Stimulated activated CD8-positive, alpha-beta memory T cell treated with anti-CD3 and anti-CD28 coated beads, Interleukin-15, amount 100 ng/mL, for 48 hours (primary cell): ENCODE measurements at regions not wholly inside any gene's neighbourhood (a gene's known extent, or its start where the extent isn't known, plus 50 kb on each side); places are given as distances from the start of the nearest gene placed in this dataset.

ENCODE experiments used
- DNase-seq, 2 donors: peaks; one replicate each; pipeline ENCODE4 v3.0.0-alpha.2; 2020; ENCODE audit warnings: low read depth in 2 of 2

DNA sequence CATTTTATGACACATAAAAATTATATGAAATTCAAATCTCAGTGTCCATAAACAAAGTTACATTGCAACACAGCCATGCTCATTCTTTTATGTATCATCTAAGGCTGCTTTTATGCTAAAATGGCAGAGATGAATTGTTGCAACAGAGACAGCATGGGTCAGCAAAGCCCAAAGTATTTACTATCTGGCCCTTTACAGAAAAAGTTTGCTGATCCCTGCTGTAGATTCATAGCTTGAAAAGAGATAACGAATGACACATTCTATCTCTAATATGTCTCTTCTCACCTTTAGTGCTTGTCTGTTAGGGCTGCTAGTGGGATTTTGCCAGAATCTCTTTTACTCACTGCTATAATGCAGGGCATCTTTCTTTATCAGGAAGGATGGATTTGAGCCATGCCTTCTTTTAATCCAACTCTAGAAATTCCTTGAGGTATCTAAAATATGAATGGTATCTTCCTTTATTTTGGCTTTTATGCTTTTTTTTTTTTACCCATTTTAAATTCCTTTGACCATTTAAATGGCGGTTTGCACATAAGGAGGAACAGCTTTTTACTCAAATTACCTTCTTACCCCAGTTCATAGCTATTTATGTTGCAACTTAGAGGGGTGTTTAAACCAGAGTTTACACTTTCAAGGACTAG lies 598.2 kb downstream of the PLPP3 start:
- no peak for DNase-seq

DNA sequence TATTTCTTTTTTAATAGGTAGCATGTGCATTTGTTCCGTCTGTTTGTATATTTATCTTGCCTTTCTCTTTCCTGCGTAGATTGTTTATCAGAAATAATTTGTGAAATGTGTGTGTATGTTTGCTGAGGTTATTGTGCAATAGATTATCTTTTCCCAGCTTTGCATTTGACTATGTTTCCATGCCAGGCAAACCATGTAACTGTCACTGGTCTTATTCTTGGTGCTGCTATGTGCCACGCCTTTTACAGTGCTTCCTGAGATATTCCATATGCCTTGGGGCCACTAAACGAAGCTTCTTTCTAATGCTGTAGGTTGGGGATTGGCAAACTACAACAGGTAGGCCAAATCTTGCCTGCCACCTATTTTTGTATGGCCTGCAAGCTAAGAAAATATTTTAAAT lies 598.8 kb downstream of the PLPP3 start:
- no peak for DNase-seq

DNA sequence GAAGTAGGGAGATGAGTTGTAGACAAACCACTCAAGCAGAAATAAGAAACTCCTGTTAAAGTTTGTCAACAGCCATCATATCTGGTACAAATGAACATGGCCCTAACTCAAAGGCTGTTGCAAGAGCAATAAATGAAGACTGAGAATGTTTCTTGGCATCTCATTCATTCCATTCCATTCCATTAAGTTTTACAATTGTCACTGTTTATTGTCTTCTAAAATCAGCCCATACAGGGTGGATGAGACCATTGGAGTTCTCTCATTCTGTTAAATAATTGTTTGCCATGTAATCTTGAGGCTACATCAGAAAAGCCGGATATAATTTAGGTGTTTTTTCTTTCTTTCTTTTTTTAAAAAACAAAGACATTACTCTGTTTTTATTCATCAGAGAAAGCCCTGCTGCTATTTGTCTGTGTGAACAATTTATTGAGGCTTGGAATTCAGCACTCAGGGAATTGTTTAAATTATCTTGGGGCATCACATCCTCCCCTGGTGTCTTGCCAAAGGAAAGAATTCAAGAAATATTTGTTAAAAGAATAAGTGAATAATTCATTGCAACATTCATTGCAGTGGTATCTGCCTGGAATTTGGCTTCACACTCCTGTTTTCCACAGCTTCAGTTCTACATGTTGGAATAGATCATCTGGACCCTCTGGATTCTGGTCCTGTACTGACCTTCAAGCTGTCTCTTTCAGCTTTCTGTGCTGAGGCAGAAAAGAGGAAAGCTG lies 604.5 kb downstream of the PLPP3 start:
- no peak for DNase-seq

DNA sequence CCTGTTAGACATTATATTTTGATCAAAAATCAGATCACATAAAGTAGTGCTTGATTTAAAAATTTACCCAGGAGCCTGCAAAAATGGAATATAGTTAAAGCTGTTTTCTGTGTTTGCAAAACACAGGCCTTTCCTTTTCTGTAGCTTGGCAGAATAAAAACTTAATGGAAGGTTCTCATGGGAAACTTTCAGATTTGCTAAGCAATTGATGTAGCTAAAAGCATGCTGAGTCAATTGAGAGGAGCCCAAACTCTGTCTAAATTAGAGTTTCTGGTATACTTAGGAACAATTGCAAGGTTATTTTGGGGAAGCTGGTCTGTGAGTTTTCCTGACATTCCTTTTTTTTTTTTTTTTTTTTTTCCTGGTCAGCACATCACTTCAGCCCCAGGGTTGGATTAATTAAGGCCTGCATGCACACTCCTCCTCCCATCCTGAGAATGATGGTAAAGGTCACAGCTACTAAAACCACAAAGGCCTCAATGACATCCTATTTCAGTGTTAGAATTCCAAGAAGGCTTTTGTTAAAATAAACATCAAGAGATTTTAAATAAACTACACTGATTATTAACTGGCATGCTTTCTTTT lies 608.7 kb downstream of the PLPP3 start:
- DNase-seq: no peak

DNA sequence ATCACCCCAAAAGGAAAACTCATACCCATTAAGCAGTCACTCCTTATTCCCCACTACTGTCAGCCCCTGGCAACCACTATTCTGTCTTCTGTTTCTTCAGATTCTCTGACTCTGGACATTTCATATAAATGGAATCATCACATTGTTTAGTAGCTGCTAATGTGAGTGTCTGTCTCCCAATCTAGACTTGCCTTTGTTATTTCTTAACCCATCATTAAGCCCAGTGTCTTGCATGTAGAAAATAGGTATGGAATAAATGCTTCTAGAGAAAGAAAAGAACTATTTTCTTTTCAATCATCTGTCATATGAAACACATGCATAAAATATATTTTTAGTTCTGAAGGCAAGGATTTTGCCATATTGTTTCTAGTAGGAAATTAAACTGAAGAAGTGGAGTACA lies 610.0 kb downstream of the PLPP3 start:
- DNase-seq: no peak

DNA sequence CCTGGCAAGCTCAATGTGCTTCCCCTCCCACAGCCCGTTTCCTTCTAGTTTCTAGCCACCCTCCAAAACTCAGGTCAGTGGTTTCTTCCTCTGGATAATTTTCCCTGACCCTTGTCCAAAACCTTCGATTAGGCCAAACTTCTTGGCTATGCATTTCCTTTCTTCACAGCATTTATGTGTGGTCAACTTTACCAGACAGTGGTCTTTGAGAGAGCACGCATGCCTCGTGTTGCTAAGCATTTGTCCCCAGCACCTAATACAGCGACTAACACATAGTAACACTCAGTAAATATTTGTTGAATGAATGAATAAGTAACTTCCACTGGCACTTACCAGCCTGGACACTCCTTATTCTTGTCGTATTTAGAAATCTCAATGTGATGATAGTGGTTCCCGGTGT lies 610.7 kb downstream of the PLPP3 start:
- DNase-seq: no peak

DNA sequence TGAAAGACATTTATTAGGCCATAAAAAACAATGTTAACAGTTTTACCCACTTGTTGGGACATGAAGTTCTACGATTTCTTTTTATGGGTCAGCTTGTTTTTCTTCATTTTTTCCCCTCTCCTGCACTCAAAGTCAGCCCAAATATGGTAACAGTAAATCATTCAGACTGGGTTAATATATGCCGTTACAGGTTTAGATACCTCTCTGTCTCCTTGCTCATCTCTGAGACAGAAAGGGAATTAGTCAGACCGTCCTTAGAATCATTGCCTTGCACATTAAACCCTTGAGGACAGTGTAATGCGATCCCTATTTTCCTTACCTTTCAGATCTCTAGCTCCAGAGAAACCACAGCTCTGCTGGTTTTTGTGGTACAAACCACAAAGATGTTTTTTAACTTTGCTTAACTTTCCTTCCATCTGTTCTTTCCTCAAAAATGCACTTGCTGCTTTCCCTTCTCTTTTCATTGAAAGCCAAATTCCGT lies 613.3 kb downstream of the PLPP3 start:
- no peak for DNase-seq

DNA sequence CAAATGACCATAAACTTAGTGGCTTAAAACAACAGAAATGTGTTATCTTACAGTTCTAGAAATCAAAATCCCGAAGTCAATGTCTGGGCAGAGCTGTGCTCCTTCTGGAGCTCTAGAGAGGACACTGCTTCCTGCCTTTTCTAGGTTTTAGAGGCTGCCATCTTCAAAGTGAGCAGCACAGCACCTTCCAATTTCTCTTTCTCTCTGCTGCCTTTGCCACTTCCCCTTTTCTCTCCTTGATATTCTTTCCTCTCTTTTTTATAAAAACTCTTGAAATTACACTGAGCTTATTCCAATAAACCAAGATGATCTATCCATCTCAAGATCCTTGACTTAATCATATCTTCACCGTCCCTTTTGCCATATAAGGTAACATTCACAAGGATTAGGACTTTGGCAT lies 616.9 kb downstream of the PLPP3 start:
- no peak for DNase-seq

DNA sequence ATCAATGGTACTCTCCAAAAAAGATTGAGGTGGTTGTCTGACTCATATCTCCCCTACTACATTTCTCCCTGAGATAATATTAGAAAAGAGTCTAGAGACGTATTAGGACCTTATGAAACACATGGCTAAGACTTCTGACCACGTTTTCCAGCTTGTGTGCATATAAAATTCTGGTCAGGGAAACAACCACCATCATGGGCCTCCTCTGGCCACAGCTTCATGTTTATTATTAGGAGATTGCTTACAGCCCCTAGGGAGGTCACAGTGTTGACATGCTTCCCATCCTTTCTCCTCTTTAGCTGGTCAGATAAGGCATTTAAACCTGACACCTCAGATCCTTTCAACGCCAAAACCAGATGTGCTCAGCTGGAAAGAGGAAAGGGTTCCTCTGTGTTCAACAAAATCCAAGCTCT lies 620.2 kb downstream of the PLPP3 start:
- no peak for DNase-seq

DNA sequence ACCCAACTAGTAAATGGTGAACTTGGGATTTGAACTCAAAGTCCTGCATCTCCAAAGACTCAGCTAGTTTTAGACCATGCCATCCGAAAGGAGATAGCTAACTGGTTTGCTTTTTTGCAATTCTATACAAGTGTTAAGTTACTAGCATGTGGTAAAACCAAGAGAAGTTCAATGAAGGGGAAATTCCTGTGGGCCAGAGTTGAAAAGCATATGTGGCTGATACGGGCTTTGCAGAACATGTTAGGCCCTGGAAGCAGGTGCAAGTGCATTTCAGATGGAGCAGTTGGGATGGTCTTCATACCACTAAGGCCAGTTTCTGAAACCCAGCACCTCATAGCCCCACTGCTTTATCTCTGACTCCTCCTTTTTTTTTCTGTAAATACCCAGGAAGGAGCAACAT lies 620.9 kb downstream of the PLPP3 start:
- DNase-seq: no peak

DNA sequence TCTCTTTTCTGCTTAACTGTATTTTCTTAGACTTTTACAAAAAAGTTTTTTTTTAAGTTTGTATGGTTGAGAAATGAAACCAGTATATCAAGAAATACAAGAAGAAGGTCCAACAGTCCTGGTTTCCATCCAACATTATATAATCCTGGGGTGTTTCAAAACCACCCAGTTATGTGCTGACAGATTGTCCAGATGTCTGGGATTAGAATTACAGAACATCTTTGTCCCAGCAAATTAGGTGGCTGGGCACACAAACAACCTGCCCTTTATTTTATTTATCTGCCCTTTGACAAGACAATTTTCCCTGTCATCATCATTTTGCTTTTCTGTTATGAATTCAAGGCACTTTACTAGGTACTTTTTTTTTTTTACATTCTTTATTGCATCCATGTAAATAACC lies 622.1 kb downstream of the PLPP3 start:
- no peak for DNase-seq

DNA sequence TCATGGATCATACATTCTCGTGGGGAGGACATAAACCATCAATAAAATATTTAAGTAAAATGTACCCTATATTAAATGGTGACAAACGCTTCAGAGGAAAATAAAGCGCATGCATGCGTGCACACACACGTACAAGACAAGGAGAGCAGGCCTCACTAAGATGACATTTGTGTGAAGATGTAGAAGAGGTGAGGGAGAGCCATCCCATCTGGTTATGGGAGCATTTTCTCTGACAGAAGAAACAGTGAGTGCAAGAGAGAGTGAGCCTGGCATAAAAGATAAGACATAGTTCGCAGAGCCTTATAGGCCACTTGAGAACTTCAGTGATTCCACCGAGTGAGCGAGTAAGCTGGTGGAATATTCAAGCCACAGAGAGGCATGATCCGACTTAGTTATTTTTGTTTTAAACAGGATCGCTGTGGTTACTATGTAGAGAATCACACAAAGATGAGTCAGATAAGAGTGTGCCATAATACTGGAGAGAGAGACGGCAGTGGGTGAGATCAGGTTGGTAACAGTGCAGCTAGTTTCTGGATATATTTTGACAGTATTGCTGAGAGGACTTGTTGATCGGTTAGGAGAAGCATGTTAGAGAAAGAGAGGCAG lies 624.2 kb downstream of the PLPP3 start:
- no peak for DNase-seq

DNA sequence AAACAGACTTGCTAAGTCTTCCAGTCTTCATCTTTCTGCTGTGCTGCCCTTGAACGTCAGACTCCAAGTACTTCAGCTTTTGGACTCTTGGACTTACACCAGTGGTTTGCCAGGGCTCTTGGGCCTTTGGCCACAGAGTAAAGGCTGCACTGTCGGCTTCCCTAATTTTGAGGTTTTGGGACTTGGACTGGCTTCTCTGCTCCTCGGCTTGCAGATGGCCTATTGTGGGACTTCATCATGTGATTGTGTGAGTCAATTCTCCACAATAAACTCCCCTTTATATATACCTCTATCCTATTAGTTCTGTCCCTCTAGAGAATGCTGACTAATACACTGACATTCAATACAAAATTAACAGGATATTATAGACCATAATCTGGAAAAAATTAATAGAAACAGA lies 628.1 kb downstream of the PLPP3 start:
- DNase-seq: no peak

DNA sequence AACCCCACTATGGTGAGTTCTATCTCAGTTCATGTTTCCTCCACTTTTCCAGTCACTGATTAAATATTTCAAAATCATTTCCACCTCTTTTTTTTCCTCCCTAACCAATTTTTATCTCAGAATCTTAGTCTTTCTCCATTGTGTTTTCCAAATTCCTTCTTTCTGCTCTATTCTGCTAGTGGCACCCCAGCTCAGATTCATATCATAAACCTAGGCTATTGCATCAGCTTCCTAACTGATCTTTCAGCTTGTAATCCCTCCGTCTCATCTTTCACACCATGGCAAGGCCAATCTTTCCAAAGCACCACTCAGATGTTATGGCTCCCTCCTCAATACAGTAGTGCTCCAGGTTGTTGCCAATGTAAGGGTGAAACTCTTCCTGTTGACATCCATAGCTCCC lies 631.9 kb downstream of the PLPP3 start:
- DNase-seq: no peak

DNA sequence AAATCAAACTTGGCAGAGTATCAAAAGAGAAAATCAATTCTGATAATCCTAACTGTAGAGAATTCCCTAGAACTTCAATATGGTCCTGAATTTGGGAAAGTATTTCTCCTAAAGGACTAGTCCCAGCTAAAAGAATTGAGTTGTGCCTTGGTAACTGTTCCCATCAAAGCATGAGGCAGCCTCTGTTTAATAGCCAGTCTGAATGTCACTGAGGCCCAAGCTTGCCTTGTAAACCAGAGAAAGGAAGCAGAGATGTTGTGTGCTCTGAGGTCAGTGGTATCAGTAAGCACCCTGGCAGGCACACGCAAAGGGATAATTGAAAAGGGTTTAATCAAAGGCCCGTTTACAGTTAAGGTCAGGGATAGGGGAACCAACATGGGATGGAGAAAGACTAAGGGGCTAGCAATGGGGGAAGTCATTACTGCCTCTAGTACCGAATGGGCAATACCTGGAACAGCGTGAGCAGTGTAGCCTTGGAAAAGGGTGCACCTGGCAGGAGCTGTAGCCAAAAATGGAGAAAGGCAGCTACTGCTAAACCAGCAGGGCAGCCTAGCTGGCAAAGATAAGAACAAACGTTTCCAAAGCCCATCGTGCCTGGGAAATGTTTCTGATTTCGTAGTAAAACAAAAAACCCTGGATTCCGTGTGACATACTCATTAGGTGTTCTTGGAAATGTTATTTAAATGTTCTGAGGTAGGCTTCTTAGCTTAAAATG lies 635.5 kb downstream of the PLPP3 start:
- DNase-seq: no peak

DNA sequence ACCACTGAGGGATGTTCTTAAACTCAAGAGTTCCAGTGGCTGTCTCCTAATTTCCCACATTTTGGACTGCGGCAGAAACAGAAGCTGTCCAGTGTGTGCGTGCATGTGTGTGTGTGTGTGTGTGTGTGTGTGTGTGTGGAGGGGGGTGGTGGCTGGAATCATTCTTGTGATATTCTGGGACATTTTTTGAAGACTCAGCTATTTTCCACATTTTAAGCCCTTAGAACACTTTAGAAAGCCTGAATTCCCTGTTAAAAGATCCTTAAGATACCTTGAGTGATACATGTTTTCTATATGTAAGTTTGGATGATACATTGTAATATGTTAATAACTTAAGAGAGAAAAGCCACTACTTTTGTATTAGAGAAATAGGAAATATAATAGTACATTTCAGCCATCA lies 636.4 kb downstream of the PLPP3 start:
- DNase-seq: no peak

DNA sequence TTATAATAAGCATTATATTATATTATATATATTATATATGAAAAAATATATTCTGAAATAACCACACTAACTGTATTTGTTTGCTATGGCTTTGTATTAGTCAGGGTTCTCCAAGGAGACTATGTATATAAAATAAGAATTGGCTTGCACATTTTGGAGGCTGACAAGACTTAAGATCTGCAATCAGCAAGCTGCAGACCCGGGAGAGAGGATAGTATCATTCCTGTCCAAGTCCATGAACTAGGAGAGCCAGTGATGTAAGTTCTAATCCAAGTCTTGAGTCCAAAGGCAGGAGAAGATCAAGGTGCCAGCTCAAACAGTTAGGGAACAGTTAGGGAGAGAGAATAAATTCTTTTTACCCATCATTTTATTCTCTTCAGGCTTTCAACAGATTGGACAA lies 639.5 kb downstream of the PLPP3 start:
- no peak for DNase-seq

DNA sequence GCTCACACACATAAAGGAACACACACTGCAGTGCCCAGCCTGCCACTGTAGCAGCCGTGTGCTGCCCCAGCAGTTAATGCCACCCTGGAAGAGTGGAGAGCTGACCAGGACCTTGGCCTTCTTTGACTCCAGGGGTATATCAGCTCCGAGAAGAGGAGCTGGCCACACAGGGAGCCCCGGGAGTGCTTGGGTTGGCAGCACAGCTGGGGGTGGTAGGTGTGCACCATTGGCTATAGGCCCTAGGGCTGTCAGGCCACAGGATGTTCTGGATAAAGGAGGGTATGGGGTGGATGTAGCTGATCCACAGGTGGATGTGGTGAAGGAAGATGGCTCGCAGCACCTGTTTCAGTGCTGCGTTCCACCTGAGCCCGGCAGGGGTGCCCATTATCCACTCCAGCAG lies 640.5 kb downstream of the PLPP3 start:
- DNase-seq: no peak

DNA sequence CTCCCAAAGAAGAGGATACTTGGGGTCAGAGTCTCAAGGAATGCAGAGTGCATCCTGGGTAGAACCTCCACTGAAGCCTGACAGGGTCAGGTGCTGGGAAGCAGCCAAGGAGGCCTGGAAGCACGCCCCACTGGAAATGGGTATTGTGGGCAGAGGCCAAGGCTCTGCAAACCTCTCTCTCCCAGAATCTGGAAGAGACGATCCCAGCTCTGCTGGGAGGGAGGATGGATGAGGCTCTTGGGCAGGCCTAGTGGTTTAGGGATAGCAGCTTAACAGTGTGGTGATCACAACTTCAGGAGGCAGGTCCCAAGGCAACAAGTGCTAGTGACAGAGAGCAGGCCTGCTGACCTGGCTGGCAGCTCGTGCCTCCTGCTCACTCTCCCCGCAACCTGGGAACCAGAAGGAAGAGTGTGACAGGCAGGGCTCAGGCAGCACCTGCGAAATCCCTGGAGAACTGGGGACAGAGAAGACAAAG lies 641.0 kb downstream of the PLPP3 start:
- DNase-seq: no peak

DNA sequence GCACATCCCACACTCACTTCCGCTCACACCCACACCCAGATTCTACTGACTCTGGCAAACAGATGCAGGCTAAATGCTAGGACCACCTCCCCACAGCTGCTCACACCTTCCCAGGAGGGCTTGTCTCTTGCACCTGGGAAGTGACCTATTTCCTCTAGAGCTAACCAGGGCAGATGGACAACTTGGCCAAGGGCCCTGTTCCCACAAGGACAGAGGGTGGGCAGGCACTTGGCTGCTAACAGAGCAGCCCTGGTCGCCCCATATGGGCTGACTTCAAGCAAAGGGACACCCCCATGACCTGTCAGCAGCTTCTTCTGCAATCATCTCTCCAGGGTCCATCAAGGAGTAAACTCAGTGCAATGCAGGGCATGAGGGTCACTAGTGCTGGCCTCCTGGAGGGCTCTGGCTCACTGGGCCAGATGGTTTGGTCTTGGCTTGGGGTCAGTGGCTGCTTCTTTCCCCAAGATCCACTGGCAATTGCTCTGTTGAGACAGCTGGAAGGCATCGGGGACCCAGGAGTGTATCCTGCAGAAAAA lies 641.5 kb downstream of the PLPP3 start:
- DNase-seq: no peak

DNA sequence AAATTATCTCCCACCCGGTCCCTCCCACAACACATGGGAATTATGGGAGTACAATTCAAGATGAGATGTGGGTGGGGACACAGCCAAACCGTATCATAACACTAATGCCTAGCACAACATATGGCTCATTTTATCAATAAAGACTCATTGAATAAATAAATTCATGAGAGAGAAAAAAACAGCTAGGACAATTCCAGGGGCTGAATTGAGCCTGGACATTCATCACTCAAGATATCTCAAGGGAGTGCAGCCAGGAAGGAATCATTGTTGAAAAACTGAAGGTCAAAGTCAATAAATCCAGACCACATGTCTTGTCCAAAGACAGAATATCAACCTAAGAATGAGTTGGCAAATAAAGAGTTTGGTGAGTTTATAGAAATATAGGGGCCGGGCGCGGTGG lies 644.1 kb downstream of the PLPP3 start:
- DNase-seq: no peak

DNA sequence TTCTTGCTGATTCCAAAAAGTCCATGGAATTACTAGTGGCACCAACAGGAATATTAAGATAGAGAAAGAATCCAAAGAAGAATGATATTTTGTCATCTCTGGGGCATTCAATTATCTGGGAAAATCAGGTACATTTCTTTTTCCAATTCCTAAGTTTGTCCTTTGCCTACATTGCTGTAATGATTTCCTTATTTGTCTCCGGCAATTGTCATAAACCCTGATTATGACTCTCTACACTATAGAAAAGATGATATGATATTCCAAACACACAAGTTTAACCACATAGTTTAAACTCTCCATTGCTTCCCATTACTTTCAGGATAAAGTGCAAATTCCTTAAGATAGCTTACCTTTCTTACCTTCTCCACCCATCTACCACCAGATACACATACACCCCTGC lies 647.0 kb downstream of the PLPP3 start:
- no peak for DNase-seq
